Upper lobe of right lung (tissue), 1 donor: ENCODE measurements at regions not wholly inside any gene's neighbourhood (a gene's known extent, or its start where the extent isn't known, plus 50 kb on each side); places are given as distances from the start of the nearest gene placed in this dataset.

Experiments used
- ATAC-seq: fragments of 200-7000 bp; cut with Tn5 transposase; one replicate; pipeline ENCODE4 v1.9.1; 2020; ENCODE audit warnings: mild to moderate bottlenecking, moderate library complexity
- DNase-seq: peaks from one replicate; pipeline ENCODE4 v3.0.0-alpha.2; 2020
- H3K27ac ChIP-seq: fragments of 200-600 bp; one replicate; pipeline ENCODE4 v1.8.0; 2022
- H3K27me3 ChIP-seq: fragments of 200-600 bp; one replicate; pipeline ENCODE4 v1.8.0; 2022; ENCODE audit warnings: mild to moderate bottlenecking
- H3K36me3 ChIP-seq: fragments of 200-600 bp; one replicate; pipeline ENCODE4 v1.8.0; 2022
- H3K4me1 ChIP-seq: fragments of 200-600 bp; one replicate; pipeline ENCODE4 v1.8.0; 2022
- H3K4me3 ChIP-seq: fragments of 200-600 bp; one replicate; pipeline ENCODE4 v1.8.0; 2022; ENCODE audit warnings: mild to moderate bottlenecking
- H3K9me3 ChIP-seq: fragments of 200-600 bp; one replicate; pipeline ENCODE4 v1.8.0; 2022
- CTCF ChIP-seq: fragments of 200-600 bp; IDR thresholded peaks from one replicate; pipeline ENCODE4 v1.8.0; 2022; ENCODE audit warnings: antibody characterized with exemption
- intact Hi-C: fragments of 100-400 bp; cut with DNase I; formaldehyde crosslinking; loops from one replicate; pipeline ENCODE4 v1.11.0; 2022
- donor health status: DM: no; HTN: yes; CAD: no; lungs with severe emphysema.

GRCh38 chr14:98022541-98023520, 1225.6 kb downstream of the VRK1 start:
- Histone ChIP-seq H3K27me3 (no peaks in the 10 kb centered on the region), H3K4me3 (no peak overlapping the region), H3K27ac (no peak overlapping the region), H3K9me3 (no peaks in the 10 kb centered on the region), H3K36me3 (no peaks in the 10 kb centered on the region), H3K4me1 (no peaks in the 10 kb centered on the region)
- TF ChIP-seq CTCF, result no peak
- DNase-seq (no peak), ATAC-seq (no peak)
- intact Hi-C loops, result no loop called here

- no peak for TF ChIP-seq CTCF
- no peak overlapping the region for H3K4me3 ChIP-seq
- H3K27me3 ChIP-seq, result no peaks in the 10 kb centered on the region
- no peak overlapping the region for H3K27ac ChIP-seq
- DNase-seq (no peak), ATAC-seq (no peak)
- no peaks in the 10 kb centered on the region for H3K9me3 ChIP-seq
- H3K4me1 ChIP-seq, result no peaks in the 10 kb centered on the region
- intact Hi-C loops, result no loop called here
- H3K36me3 ChIP-seq, result no peaks in the 10 kb centered on the region
Measured at GRCh38 chr14:98028162-98028561, 1231.0 kb downstream of the VRK1 start.

- TF ChIP-seq CTCF, result no peak
- H3K27me3 ChIP-seq, result no peaks in the 10 kb centered on the region
- intact Hi-C loops, result no loop called here
- no peak for ATAC-seq
- H3K27ac ChIP-seq, result no peak overlapping the region
- no peak overlapping the region for H3K4me3 ChIP-seq
- H3K4me1 ChIP-seq, result no peaks in the 10 kb centered on the region
- DNase-seq, result no peak
- H3K9me3 ChIP-seq, result no peaks in the 10 kb centered on the region
- no peaks in the 10 kb centered on the region for H3K36me3 ChIP-seq
Measured at GRCh38 chr14:98035396-98035795, 1236.6 kb downstream of the BCL11B start.

DNA sequence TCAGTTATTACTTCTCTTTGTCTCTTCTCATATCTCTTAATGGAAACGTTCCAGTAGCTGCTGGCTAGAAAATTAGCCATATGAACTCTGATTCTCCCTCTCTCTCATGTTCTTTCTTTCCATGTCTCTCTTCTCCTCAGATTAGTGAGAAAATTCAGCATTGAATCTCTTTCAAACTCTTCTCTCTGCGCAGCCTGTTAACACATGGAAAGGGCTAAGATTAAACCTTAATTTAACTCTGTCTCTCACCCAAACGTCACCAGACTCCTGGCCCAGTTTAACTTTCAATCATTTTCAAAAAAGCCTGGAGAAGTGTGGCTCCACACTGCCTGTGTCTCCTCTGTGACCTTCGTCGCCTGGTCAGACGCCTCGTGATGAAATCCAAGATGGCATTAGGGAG, 1234.2 kb downstream of the BCL11B start:
- Histone ChIP-seq H3K27ac (no peak overlapping the region), H3K36me3 (no peaks in the 10 kb centered on the region), H3K27me3 (no peaks in the 10 kb centered on the region), H3K4me1 (no peaks in the 10 kb centered on the region), H3K9me3 (no peaks in the 10 kb centered on the region), H3K4me3 (no peak overlapping the region)
- ATAC-seq (no peak), DNase-seq (no peak)
- TF ChIP-seq CTCF, result no peak
- intact Hi-C loops, result no loop called here

- DNase-seq (no peak), ATAC-seq (no peak)
- H3K4me1 ChIP-seq, result no peaks in the 10 kb centered on the region
- no peak for TF ChIP-seq CTCF
- H3K27me3 ChIP-seq, result no peaks in the 10 kb centered on the region
- H3K4me3 ChIP-seq, result no peak overlapping the region
- no peak overlapping the region for H3K27ac ChIP-seq
- intact Hi-C loops, result no loop called here
- no peaks in the 10 kb centered on the region for H3K36me3 ChIP-seq
- no peaks in the 10 kb centered on the region for H3K9me3 ChIP-seq
Measured at GRCh38 chr14:98056946-98057345, 1215.1 kb downstream of the BCL11B start.
